ENCODE measurements at regions not wholly inside any gene's neighbourhood (a gene's known extent, or its start where the extent isn't known, plus 50 kb on each side); places are given as distances from the start of the nearest gene placed in this dataset.

DNA sequence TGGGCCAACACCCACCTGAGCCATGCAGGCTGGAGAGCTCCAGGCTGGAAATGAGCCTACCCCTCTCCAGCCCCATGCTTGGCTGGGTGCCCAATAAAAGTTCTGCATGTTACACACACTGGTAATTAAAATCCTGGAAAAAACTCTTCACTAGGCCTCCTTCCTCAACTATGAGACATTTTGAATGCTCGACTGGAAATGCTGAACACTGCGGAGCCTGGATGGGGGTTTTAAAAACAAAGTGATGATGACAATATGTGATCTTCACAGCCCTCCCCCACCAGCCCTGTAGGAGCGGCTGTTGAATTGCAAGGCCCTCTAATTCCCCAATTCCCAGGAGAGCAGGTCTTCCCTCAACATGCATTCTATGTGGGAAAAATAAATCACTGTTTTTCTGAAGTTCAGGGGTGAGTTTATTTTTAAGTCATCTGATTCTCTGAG, 179.2 kb downstream of the TTC32 start:
- Histone ChIP-seq H3K4me1 (ENCODE audit: insufficient read depth, insufficient read length) (no peaks in the 10 kb centered on the region), H3K36me3 (ENCODE audit: insufficient read depth, insufficient read length, low read length) (no peaks in the 10 kb centered on the region), H3K27me3 (ENCODE audit: insufficient read depth, insufficient read length) (no peaks in the 10 kb centered on the region), H3K9ac (ENCODE audit: insufficient read length, low read depth) (no peak overlapping the region), H3K4me3 (ENCODE audit: insufficient read length, low read depth) (no peak overlapping the region), H3K9me3 (ENCODE audit: insufficient read depth, low read length) (no peaks in the 10 kb centered on the region)
- TF ChIP-seq SUZ12 (IDR thresholded peaks at IDR 0.05; ENCODE audit: extremely low read depth, insufficient read depth, insufficient read length): no peak
- TF ChIP-seq ZNF274 (IDR thresholded peaks at IDR 0.05; ENCODE audit: low read depth, low read length): no peak
- TF ChIP-seq YY1 (IDR thresholded peaks at IDR 0.05; ENCODE audit: insufficient read depth, insufficient read length): no peak
- DNase-seq (ENCODE audit: low read depth, low spot score): no peak

GRCh38 chr2:19720306-19720705, 181.5 kb downstream of the TTC32 start:
- Histone ChIP-seq H3K4me3 (ENCODE audit: insufficient read length, low read depth) (no peak overlapping the region), H3K27me3 (ENCODE audit: insufficient read depth, insufficient read length) (no peaks in the 10 kb centered on the region), H3K36me3 (ENCODE audit: insufficient read depth, insufficient read length, low read length) (no peaks in the 10 kb centered on the region), H3K4me1 (ENCODE audit: insufficient read depth, insufficient read length) (no peaks in the 10 kb centered on the region), H3K9me3 (ENCODE audit: insufficient read depth, low read length) (no peaks in the 10 kb centered on the region), H3K9ac (ENCODE audit: insufficient read length, low read depth) (no peak overlapping the region)
- DNase-seq (ENCODE audit: low read depth, low spot score): no peak
- TF ChIP-seq SUZ12 (IDR thresholded peaks at IDR 0.05; ENCODE audit: extremely low read depth, insufficient read depth, insufficient read length) (no peak), YY1 (IDR thresholded peaks at IDR 0.05; ENCODE audit: insufficient read depth, insufficient read length) (no peak), ZNF274 (IDR thresholded peaks at IDR 0.05; ENCODE audit: low read depth, low read length) (no peak)

- no peak overlapping the region for H3K9ac ChIP-seq (ENCODE audit: insufficient read length, low read depth)
- DNase-seq (ENCODE audit: low read depth, low spot score): no peak
- no peaks in the 10 kb centered on the region for H3K36me3 ChIP-seq (ENCODE audit: insufficient read depth, insufficient read length, low read length)
- no peaks in the 10 kb centered on the region for H3K4me1 ChIP-seq (ENCODE audit: insufficient read depth, insufficient read length)
- H3K4me3 ChIP-seq (ENCODE audit: insufficient read length, low read depth): no peak overlapping the region
- TF ChIP-seq ZNF274 (IDR thresholded peaks at IDR 0.05; ENCODE audit: low read depth, low read length): no peak
- no peak for TF ChIP-seq SUZ12 (IDR thresholded peaks at IDR 0.05; ENCODE audit: extremely low read depth, insufficient read depth, insufficient read length)
- no peaks in the 10 kb centered on the region for H3K9me3 ChIP-seq (ENCODE audit: insufficient read depth, low read length)
- no peaks in the 10 kb centered on the region for H3K27me3 ChIP-seq (ENCODE audit: insufficient read depth, insufficient read length)
These were observed 182.2 kb downstream of the TTC32 start for GRCh38 chr2:19719540-19719939.

DNA sequence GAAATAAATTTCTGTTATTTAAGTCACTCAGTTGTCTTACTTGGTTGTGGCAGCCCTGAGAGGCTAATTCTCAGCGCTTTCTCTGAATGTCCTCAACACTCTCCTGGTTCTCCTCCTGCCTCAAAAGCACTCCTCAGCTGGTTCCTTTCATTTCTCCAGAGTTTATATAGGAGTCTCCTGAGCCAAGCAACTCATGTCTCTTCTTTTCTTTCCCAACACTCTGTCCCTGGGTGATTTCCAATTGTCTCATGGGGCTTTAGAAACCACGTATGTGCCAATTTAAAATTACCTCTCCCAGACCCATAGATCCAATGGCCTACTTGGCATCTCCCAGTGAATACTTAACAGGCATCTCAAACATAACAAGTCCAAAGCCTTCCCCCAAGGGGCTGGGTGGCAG, 184.3 kb downstream of the TTC32 start:
- no peak for TF ChIP-seq YY1 (IDR thresholded peaks at IDR 0.05; ENCODE audit: insufficient read depth, insufficient read length)
- TF ChIP-seq SUZ12 (IDR thresholded peaks at IDR 0.05; ENCODE audit: extremely low read depth, insufficient read depth, insufficient read length): no peak
- TF ChIP-seq ZNF274 (IDR thresholded peaks at IDR 0.05; ENCODE audit: low read depth, low read length): no peak
- Histone ChIP-seq H3K9ac (ENCODE audit: insufficient read length, low read depth) (no peak overlapping the region), H3K4me3 (ENCODE audit: insufficient read length, low read depth) (no peak overlapping the region), H3K9me3 (ENCODE audit: insufficient read depth, low read length) (no peaks in the 10 kb centered on the region), H3K4me1 (ENCODE audit: insufficient read depth, insufficient read length) (no peaks in the 10 kb centered on the region), H3K36me3 (ENCODE audit: insufficient read depth, insufficient read length, low read length) (no peaks in the 10 kb centered on the region), H3K27me3 (ENCODE audit: insufficient read depth, insufficient read length) (no peaks in the 10 kb centered on the region)
- no peak for DNase-seq (ENCODE audit: low read depth, low spot score)

DNA sequence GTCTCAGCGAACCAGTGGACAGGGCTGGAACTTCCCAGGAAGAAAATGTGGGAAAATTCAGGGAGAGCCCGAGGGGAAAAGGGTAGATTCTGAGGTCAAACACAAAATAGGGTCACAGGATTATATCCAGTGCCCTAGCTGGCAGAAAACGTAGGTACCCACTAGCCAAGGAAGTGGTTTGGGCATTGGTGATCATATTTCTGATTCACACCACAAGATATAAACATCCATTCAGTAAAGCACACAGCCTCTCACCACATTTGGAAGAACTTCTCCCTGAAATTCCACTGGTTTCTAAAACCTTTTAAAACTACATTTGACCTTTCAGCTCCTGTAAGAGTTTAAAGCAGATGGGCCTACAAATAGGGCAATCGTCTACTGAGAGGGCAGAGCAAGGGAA, 186.9 kb downstream of the TTC32 start:
- no peak for DNase-seq (ENCODE audit: low read depth, low spot score)

DNA sequence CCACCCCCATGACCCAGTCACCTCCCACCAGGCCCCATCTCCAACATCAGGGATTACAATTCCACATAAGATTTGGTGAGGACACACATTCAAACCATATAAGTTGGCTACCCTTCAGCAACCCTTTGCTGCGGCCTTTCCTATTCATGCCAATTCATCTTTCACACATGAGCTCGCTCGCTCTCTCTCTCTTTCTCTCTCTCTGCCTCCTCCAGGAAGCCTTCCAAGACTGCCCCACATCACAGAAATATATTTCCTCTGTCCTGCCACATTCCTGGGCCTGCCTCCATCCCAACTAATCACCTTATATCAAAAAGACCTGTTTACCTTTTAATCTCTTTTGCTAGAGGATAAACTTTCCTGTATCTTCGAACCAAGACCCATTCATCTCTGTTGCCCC, 188.9 kb downstream of the TTC32 start:
- Histone ChIP-seq H3K9me3 (ENCODE audit: insufficient read depth, low read length) (peaks cover 6% of the 10 kb centered on the region; the same call in 1 of the 2 replicates), H3K36me3 (ENCODE audit: insufficient read depth, insufficient read length, low read length) (no peaks in the 10 kb centered on the region), H3K4me3 (ENCODE audit: insufficient read length, low read depth) (no peak overlapping the region), H3K4me1 (ENCODE audit: insufficient read depth, insufficient read length) (no peaks in the 10 kb centered on the region), H3K27me3 (ENCODE audit: insufficient read depth, insufficient read length) (no peaks in the 10 kb centered on the region), H3K9ac (ENCODE audit: insufficient read length, low read depth) (no peak overlapping the region)
- DNase-seq (ENCODE audit: low read depth, low spot score): no peak
- TF ChIP-seq ZNF274 (IDR thresholded peaks at IDR 0.05; ENCODE audit: low read depth, low read length): no peak
- no peak for TF ChIP-seq SUZ12 (IDR thresholded peaks at IDR 0.05; ENCODE audit: extremely low read depth, insufficient read depth, insufficient read length)
- TF ChIP-seq YY1 (IDR thresholded peaks at IDR 0.05; ENCODE audit: insufficient read depth, insufficient read length): no peak

More for the DNA sequence above, 186.9 kb downstream of the TTC32 start:
- Histone ChIP-seq H3K36me3 (ENCODE audit: insufficient read depth, insufficient read length, low read length) (no peaks in the 10 kb centered on the region), H3K27me3 (ENCODE audit: insufficient read depth, insufficient read length) (no peaks in the 10 kb centered on the region), H3K4me1 (ENCODE audit: insufficient read depth, insufficient read length) (no peaks in the 10 kb centered on the region), H3K9me3 (ENCODE audit: insufficient read depth, low read length) (peaks cover 6% of the 10 kb centered on the region; the same call in 1 of the 2 replicates), H3K9ac (ENCODE audit: insufficient read length, low read depth) (no peak overlapping the region), H3K4me3 (ENCODE audit: insufficient read length, low read depth) (no peak overlapping the region)
- TF ChIP-seq YY1 (IDR thresholded peaks at IDR 0.05; ENCODE audit: insufficient read depth, insufficient read length) (no peak), ZNF274 (IDR thresholded peaks at IDR 0.05; ENCODE audit: low read depth, low read length) (no peak), SUZ12 (IDR thresholded peaks at IDR 0.05; ENCODE audit: extremely low read depth, insufficient read depth, insufficient read length) (no peak)

DNA sequence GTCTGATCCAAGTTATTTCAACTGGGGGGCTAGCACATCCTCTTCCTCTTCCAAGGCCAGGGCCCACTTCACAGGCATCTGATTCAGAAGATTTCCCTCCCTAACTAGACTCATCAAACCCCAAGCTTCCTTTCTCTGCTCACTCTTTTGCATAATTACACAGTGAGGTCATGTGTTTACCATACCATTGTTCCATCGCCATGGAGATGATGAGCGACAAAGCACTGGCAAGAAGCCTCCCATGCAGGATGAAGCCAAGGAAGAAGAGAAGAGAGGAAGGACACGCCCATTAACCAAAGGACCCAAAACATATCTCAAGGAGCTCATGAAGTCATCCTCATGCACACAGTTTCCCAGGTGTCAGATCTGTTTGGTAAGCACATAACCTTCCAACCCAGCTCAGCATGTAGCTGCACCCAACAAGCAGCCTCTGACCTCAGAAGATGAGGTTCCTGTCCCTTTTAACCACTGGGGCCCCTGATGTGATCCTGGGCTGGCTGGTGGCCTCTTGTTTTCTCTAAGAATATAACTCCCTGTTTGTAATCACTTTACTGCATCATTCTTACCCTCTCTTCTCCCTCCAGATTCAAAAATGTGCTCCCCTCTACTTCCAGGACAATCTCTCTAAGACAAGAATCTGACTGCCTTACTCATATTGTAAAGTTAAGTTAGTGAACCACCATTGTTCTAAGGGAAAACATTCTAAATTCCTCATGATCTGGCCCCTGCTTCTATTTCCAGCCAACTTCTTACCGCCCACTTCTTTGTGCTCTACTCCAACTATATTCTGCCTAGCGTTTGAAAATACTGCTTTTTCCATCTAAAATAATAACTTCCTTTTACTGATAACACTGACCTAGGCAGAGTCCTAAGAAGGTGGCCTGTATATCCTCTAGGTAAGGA, 190.1 kb downstream of the TTC32 start:
- no peak overlapping the region for H3K4me3 ChIP-seq (ENCODE audit: insufficient read length, low read depth)
- H3K9ac ChIP-seq (ENCODE audit: insufficient read length, low read depth): no peak overlapping the region
- H3K36me3 ChIP-seq (ENCODE audit: insufficient read depth, insufficient read length, low read length): no peaks in the 10 kb centered on the region
- no peaks in the 10 kb centered on the region for H3K27me3 ChIP-seq (ENCODE audit: insufficient read depth, insufficient read length)
- TF ChIP-seq YY1 (IDR thresholded peaks at IDR 0.05; ENCODE audit: insufficient read depth, insufficient read length) (no peak), ZNF274 (IDR thresholded peaks at IDR 0.05; ENCODE audit: low read depth, low read length) (no peak), SUZ12 (IDR thresholded peaks at IDR 0.05; ENCODE audit: extremely low read depth, insufficient read depth, insufficient read length) (no peak)
- peaks cover 6% of the 10 kb centered on the region; the same call in 1 of the 2 replicates for H3K9me3 ChIP-seq (ENCODE audit: insufficient read depth, low read length)
- peak; percentile 89 for DNase-seq (ENCODE audit: low read depth, low spot score)
- no peaks in the 10 kb centered on the region for H3K4me1 ChIP-seq (ENCODE audit: insufficient read depth, insufficient read length)
